ENCODE measurements at regions not wholly inside any gene's neighbourhood (a gene's known extent, or its start where the extent isn't known, plus 50 kb on each side); places are given as distances from the start of the nearest gene placed in this dataset.

- Histone ChIP-seq H3K9me3 (ENCODE audit: low read length) (no peaks in the 10 kb centered on the region), H3K4me3 (ENCODE audit: low read depth, low read length, poor library complexity, severe bottlenecking) (no peak overlapping the region), H3K36me3 (ENCODE audit: insufficient read depth, low read length) (no peaks in the 10 kb centered on the region), H2AFZ (ENCODE audit: low read length) (0 out of 2 replicates have a peak overlapping the region, but pooled peaks have one; percentile 79), H3K9me2 (ENCODE audit: low read depth, low read length) (no peaks in the 10 kb centered on the region), H3K4me2 (ENCODE audit: low read length) (no peak overlapping the region), H3K79me2 (ENCODE audit: insufficient read depth, low read length) (no peaks in the 10 kb centered on the region), H3K9ac (ENCODE audit: low read length) (no peak overlapping the region), H3K27ac (ENCODE audit: low read depth, low read length, poor library complexity, severe bottlenecking) (no peak overlapping the region), H4K20me1 (ENCODE audit: insufficient read depth, low read length) (no peaks in the 10 kb centered on the region), H3K4me1 (ENCODE audit: insufficient read depth, low read length, severe bottlenecking) (no peaks in the 10 kb centered on the region), H3K27me3 (ENCODE audit: insufficient read depth, low read length) (no peaks in the 10 kb centered on the region), H3F3A (ENCODE audit: insufficient read depth, low read length) (no peaks in the 10 kb centered on the region)
- TF ChIP-seq, protein P1, sequence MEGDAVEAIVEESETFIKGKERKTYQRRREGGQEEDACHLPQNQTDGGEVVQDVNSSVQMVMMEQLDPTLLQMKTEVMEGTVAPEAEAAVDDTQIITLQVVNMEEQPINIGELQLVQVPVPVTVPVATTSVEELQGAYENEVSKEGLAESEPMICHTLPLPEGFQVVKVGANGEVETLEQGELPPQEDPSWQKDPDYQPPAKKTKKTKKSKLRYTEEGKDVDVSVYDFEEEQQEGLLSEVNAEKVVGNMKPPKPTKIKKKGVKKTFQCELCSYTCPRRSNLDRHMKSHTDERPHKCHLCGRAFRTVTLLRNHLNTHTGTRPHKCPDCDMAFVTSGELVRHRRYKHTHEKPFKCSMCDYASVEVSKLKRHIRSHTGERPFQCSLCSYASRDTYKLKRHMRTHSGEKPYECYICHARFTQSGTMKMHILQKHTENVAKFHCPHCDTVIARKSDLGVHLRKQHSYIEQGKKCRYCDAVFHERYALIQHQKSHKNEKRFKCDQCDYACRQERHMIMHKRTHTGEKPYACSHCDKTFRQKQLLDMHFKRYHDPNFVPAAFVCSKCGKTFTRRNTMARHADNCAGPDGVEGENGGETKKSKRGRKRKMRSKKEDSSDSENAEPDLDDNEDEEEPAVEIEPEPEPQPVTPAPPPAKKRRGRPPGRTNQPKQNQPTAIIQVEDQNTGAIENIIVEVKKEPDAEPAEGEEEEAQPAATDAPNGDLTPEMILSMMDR (IDR thresholded peaks at IDR 0.05; ENCODE audit: low read length), result no peak
- no peak for TF ChIP-seq EZH2 (IDR thresholded peaks at IDR 0.05; ENCODE audit: borderline replicate concordance, low read length)
Observed at GRCh38 chr6:140732991-140733390, 1358.5 kb upstream of the CITED2 start.

GRCh38 chr6:140732155-140732554, 1357.7 kb upstream of the CITED2 start:
- no peaks in the 10 kb centered on the region for H3K79me2 ChIP-seq (ENCODE audit: insufficient read depth, low read length)
- no peaks in the 10 kb centered on the region for H3K36me3 ChIP-seq (ENCODE audit: insufficient read depth, low read length)
- H3K4me3 ChIP-seq (ENCODE audit: low read depth, low read length, poor library complexity, severe bottlenecking), result no peak overlapping the region
- no peaks in the 10 kb centered on the region for H3K27me3 ChIP-seq (ENCODE audit: insufficient read depth, low read length)
- H3K9me2 ChIP-seq (ENCODE audit: low read depth, low read length), result no peaks in the 10 kb centered on the region
- no peak overlapping the region for H3K9ac ChIP-seq (ENCODE audit: low read length)
- no peak overlapping the region for H3K4me2 ChIP-seq (ENCODE audit: low read length)
- no peaks in the 10 kb centered on the region for H4K20me1 ChIP-seq (ENCODE audit: insufficient read depth, low read length)
- no peaks in the 10 kb centered on the region for H3F3A ChIP-seq (ENCODE audit: insufficient read depth, low read length)
- H2AFZ ChIP-seq (ENCODE audit: low read length), result no peak overlapping the region
- TF ChIP-seq, protein P1 (IDR thresholded peaks at IDR 0.05; ENCODE audit: low read length), result no peak
- TF ChIP-seq EZH2 (IDR thresholded peaks at IDR 0.05; ENCODE audit: borderline replicate concordance, low read length), result no peak
- no peaks in the 10 kb centered on the region for H3K4me1 ChIP-seq (ENCODE audit: insufficient read depth, low read length, severe bottlenecking)
- H3K9me3 ChIP-seq (ENCODE audit: low read length), result no peaks in the 10 kb centered on the region
- H3K27ac ChIP-seq (ENCODE audit: low read depth, low read length, poor library complexity, severe bottlenecking), result no peak overlapping the region

GRCh38 chr6:140731741-140732140, 1357.3 kb upstream of the CITED2 start:
- Histone ChIP-seq H3K9me3 (ENCODE audit: low read length) (no peaks in the 10 kb centered on the region), H3K4me2 (ENCODE audit: low read length) (no peak overlapping the region), H3K4me3 (ENCODE audit: low read depth, low read length, poor library complexity, severe bottlenecking) (no peak overlapping the region), H4K20me1 (ENCODE audit: insufficient read depth, low read length) (no peaks in the 10 kb centered on the region), H3F3A (ENCODE audit: insufficient read depth, low read length) (no peaks in the 10 kb centered on the region), H3K9ac (ENCODE audit: low read length) (no peak overlapping the region), H3K27ac (ENCODE audit: low read depth, low read length, poor library complexity, severe bottlenecking) (no peak overlapping the region), H3K4me1 (ENCODE audit: insufficient read depth, low read length, severe bottlenecking) (no peaks in the 10 kb centered on the region), H3K36me3 (ENCODE audit: insufficient read depth, low read length) (no peaks in the 10 kb centered on the region), H2AFZ (ENCODE audit: low read length) (peak overlapping the region; percentile 59; the same call in 1 of the 2 replicates), H3K9me2 (ENCODE audit: low read depth, low read length) (no peaks in the 10 kb centered on the region), H3K27me3 (ENCODE audit: insufficient read depth, low read length) (no peaks in the 10 kb centered on the region), H3K79me2 (ENCODE audit: insufficient read depth, low read length) (no peaks in the 10 kb centered on the region)
- TF ChIP-seq, protein P1 (IDR thresholded peaks at IDR 0.05; ENCODE audit: low read length), result no peak
- TF ChIP-seq EZH2 (IDR thresholded peaks at IDR 0.05; ENCODE audit: borderline replicate concordance, low read length), result no peak
